ENCODE measurements at regions not wholly inside any gene's neighbourhood (a gene's known extent, or its start where the extent isn't known, plus 50 kb on each side); places are given as distances from the start of the nearest gene placed in this dataset.

GRCh38 chr3:186444974-186445373, 82.9 kb upstream of the DGKG start:
- TF ChIP-seq POLR2AphosphoS5 (IDR thresholded peaks at IDR 0.05; ENCODE audit: insufficient read depth in 1 of 2, low read depth in 1 of 2) (no peak), POLR2A (IDR thresholded peaks at IDR 0.05) (no peak), CTCF (IDR thresholded peaks at IDR 0.05) (no peak)
